K562 (cell line): ENCODE measurements at regions not wholly inside any gene's neighbourhood (a gene's known extent, or its start where the extent isn't known, plus 50 kb on each side); places are given as distances from the start of the nearest gene placed in this dataset.

Experiments
- ATAC-seq: fragments of 200-7000 bp; cut with Tn5 transposase; 3 replicates; pipeline ENCODE4 v1.9.1; 2020; ENCODE audit warnings: moderate library complexity
- BruUV-seq: library from RNA; stranded (reverse); fragments of 400-500 nt; replicated peaks from 2 replicates; lab custom pipeline; 2021; lab: Mats Ljungman, UMichigan
- CTCF ChIA-PET: fragments of 300-600 bp; formaldehyde crosslinking; extraction: SDS; loops from one replicate; lab custom pipeline; 2021; ENCODE audit warnings: low intra/inter-chr PET ratio; lab: Yijun Ruan, JAX
- POLR2A ChIA-PET: fragments of 300-600, 350-650 bp; sonication (Branson Sonifier 250); formaldehyde crosslinking; extraction: SDS; loops from one replicate; lab custom pipeline; 2021; ENCODE audit warnings: antibody characterized with exemption, inconsistent platforms; lab: Yijun Ruan, JAX
- DNase-seq, 4 experiments: peaks; one replicate each; pipeline versions ENCODE4 v3.0.0 to v3.0.0-alpha.2; 2011 to 2018; ENCODE audit warnings: low spot score in 3 of 4, mixed read lengths in 3 of 4; ENCODE audit errors: extremely low read depth in 1 of 4
- FAIRE-seq: peaks from 2 replicates; lab custom pipeline; 2011; peaks lifted over from hg19 to GRCh38; lab: Jason Lieb, UNC
- H2AFZ ChIP-seq: 2 replicates; pipeline ENCODE4 v1.6.0; 2011; ENCODE audit warnings: low read depth, low read length, control low read depth, inconsistent platforms
- H3K27ac ChIP-seq: fragments of 200-600 bp; 3 replicates; pipeline ENCODE4 v1.8.0; 2011; ENCODE audit warnings: low read depth, mild to moderate bottlenecking, control low read depth, inconsistent platforms, low read length, moderate library complexity, mixed read lengths; ENCODE audit errors: extremely low read depth
- H3K27me3 ChIP-seq, 2 experiments: fragments of 300-600 bp in 1 of 2; 2 replicates in 1 of 2; 3 replicates in 1 of 2; pipeline versions ENCODE4 v1.6.0 to v1.8.0; 2011; ENCODE audit warnings: inconsistent platforms in 2 of 2, low read length in 2 of 2, mild to moderate bottlenecking in 1 of 2, mixed read lengths in 1 of 2, moderate library complexity in 1 of 2; ENCODE audit not compliant: control insufficient read depth in 2 of 2, insufficient read depth in 2 of 2
- H3K36me3 ChIP-seq: fragments of 300-600 bp; 3 replicates; pipeline ENCODE4 v1.8.0; 2011; ENCODE audit warnings: mild to moderate bottlenecking, low read length, inconsistent platforms; ENCODE audit not compliant: control insufficient read depth, insufficient read depth
- H3K4me1 ChIP-seq, 2 experiments: fragments of 200-600 bp in 1 of 2; replicated peaks in 1 of 2; 2 replicates in 1 of 2; 3 replicates in 1 of 2; pipeline versions ENCODE4 v1.5.1 to v1.8.0; 2011; ENCODE audit warnings: inconsistent platforms in 2 of 2, low read length in 2 of 2, mild to moderate bottlenecking in 1 of 2, mixed read lengths in 1 of 2, moderate library complexity in 1 of 2; ENCODE audit not compliant: control insufficient read depth in 2 of 2, insufficient read depth in 2 of 2
- H3K4me2 ChIP-seq: 2 replicates; pipeline ENCODE4 v1.6.1; 2011; ENCODE audit warnings: low read length, control low read depth, inconsistent platforms, mixed read lengths; ENCODE audit not compliant: insufficient read depth
- H3K4me3 ChIP-seq: fragments of 200-600 bp; sonication (generic), shearing (Covaris generic); 2 replicates; pipeline ENCODE4 v1.5.1; 2016; ENCODE audit warnings: control low read depth, inconsistent platforms
- H3K79me2 ChIP-seq: fragments of 200-600 bp; 3 replicates; pipeline ENCODE4 v1.8.0; 2011; ENCODE audit warnings: low read length, inconsistent platforms; ENCODE audit not compliant: control insufficient read depth, insufficient read depth
- H3K9ac ChIP-seq, 2 experiments: 2 replicates each; pipeline versions ENCODE4 v1.6.0 to v1.6.1; 2011; ENCODE audit warnings: low read depth in 2 of 2, low read length in 2 of 2, control low read depth in 1 of 2, inconsistent platforms in 1 of 2, mild to moderate bottlenecking in 1 of 2, mixed read lengths in 1 of 2; ENCODE audit not compliant: insufficient read depth in 1 of 2
- H3K9me1 ChIP-seq: one replicate; pipeline ENCODE4 v1.6.0; 2011; ENCODE audit warnings: inconsistent platforms, mild to moderate bottlenecking, low read length, moderate library complexity; ENCODE audit not compliant: control insufficient read depth, insufficient read depth
- H3K9me3 ChIP-seq: replicated peaks from 2 replicates; pipeline ENCODE4 v1.5.1; 2011; ENCODE audit warnings: low read depth, low read length, inconsistent platforms; ENCODE audit not compliant: control insufficient read depth, insufficient read depth
- H4K20me1 ChIP-seq: replicated peaks from 2 replicates; pipeline ENCODE4 v1.6.1; 2011; ENCODE audit warnings: low read length, inconsistent platforms, mixed read lengths; ENCODE audit not compliant: control insufficient read depth, insufficient read depth
- CC2D1A ChIP-seq: fragments of 450-650 bp; IDR thresholded peaks from 2 replicates; pipeline ENCODE4 v1.6.1; 2017; ENCODE audit warnings: mild to moderate bottlenecking
- KAT7 ChIP-seq: sonication (generic); formaldehyde crosslinking; IDR thresholded peaks from 2 replicates; pipeline ENCODE4 v1.8.0; 2022; ENCODE audit warnings: missing genetic modification reagents, mild to moderate bottlenecking, borderline replicate concordance
- MAX ChIP-seq: sonication (generic); formaldehyde crosslinking; IDR thresholded peaks from 2 replicates; pipeline ENCODE4 v1.9.0; 2022; ENCODE audit warnings: mild to moderate bottlenecking, missing genetic modification reagents
- MXI1 ChIP-seq: IDR thresholded peaks from 2 replicates; pipeline ENCODE4 v1.6.1; 2011; ENCODE audit warnings: low read depth, mild to moderate bottlenecking, improper control_type of control experiment, low read length
- PREB ChIP-seq: sonication (generic); formaldehyde crosslinking; IDR thresholded peaks from 2 replicates; pipeline ENCODE4 v1.8.1; 2023; ENCODE audit warnings: mild to moderate bottlenecking, missing genetic modification reagents
- USF1 ChIP-seq: sonication (generic); formaldehyde crosslinking; IDR thresholded peaks from 2 replicates; pipeline ENCODE4 v1.9.0; 2022; ENCODE audit warnings: mild to moderate bottlenecking, missing genetic modification reagents
- YY1 ChIP-seq, 3 experiments: IDR thresholded peaks; 2 replicates each; pipeline ENCODE4 v1.6.1; 2011; ENCODE audit warnings: low read length in 2 of 3, mild to moderate bottlenecking in 2 of 3, moderate library complexity in 2 of 3, borderline replicate concordance in 1 of 3, control low read depth in 1 of 3, low read depth in 1 of 3; ENCODE audit not compliant: insufficient read depth in 3 of 3, insufficient replicate concordance in 2 of 3, control insufficient read depth in 1 of 3, insufficient read length in 1 of 3; ENCODE audit errors: extremely low read depth in 1 of 3
- ZNF407 ChIP-seq: fragments of 450-650 bp; IDR thresholded peaks from 2 replicates; pipeline ENCODE4 v1.6.1; 2016; ENCODE audit warnings: low read depth
- WGBS: fragments of 100-300 bp; shearing (Covaris generic); methylation state at CpG from one replicate; pipeline ENCODE4 v1.1.6; 2016; ENCODE audit warnings: low coverage, mixed read lengths; ENCODE audit not compliant: insufficient coverage; ENCODE audit errors: missing lambda C conversion rate; 5-methylcytosine and 5-hydroxymethylcytosine counted together
- in situ Hi-C: fragments of 300-500 bp; cut with MboI; formaldehyde crosslinking; loops from 4 replicates; pipeline ENCODE4 v1.15.0; 2018; ENCODE audit warnings: inconsistent platforms, mixed read lengths
- intact Hi-C: fragments of 100-400 bp; cut with micrococcal nuclease; formaldehyde crosslinking; loops from 2 replicates; pipeline ENCODE4 v1.14.2; 2022

- in situ Hi-C loops (no loop called here), intact Hi-C loops (loop anchor here (1.0 to 5.0 kb wide), 5 partner anchors 20 to 81 kb away; partner anchors contain the start of gene PIM1)
- Histone ChIP-seq H3K4me3 (peak overlapping the region; percentile 33), H3K36me3 (no peaks in the 10 kb centered on the region), H3K4me1 (peaks cover 45 to 56% of the 10 kb centered on the region in 2 experiments), H3K27me3 (no peaks in the 10 kb centered on the region), H4K20me1 (no peaks in the 10 kb centered on the region), H3K79me2 (no peaks in the 10 kb centered on the region), H3K9me3 (no peaks in the 10 kb centered on the region), H2AFZ (peak overlapping the region; percentile 75), H3K9ac (peak overlapping the region; percentile 71 to 72), H3K9me1 (no peaks in the 10 kb centered on the region), H3K27ac (peak overlapping the region; percentile 63), H3K4me2 (peak overlapping the region; percentile 75)
- FAIRE-seq, result no peak
- CTCF ChIA-PET, result interaction anchor here (0.9 kb wide), 1 partner anchor 70 kb away, joined by 3 read pairs; no protein-coding TSS in a partner anchor
- POLR2A ChIA-PET, result interaction anchor here (0.6 to 2.0 kb wide), 15 partner anchors 8 to 108 kb away, joined by 3 to 5 read pairs (median 3); no protein-coding TSS in a partner anchor
- BruUV-seq, result no TSS peak
- peak; percentile 81 to 87 (median 84) for DNase-seq
- 5% methylated on average over 33 of the region's 36 CpGs for WGBS
- ATAC-seq, result peak; percentile 83
- TF ChIP-seq ZNF407 (no peak), USF1 (0 out of 2 replicates have a peak, but pooled peaks have one; percentile 12), YY1 (IDR thresholded peaks at IDR 0.05; ENCODE audit: borderline replicate concordance in 1 of 3, control insufficient read depth in 1 of 3, extremely low read depth in 1 of 3, insufficient read depth in 3 of 3, insufficient read length in 1 of 3, insufficient replicate concordance in 2 of 3, low read depth in 1 of 3, low read length in 2 of 3) (peak in 2 of 3 experiments; percentile 26 to 51), MAX (CRISPR knock-in tag) (peak; percentile 64), PREB (CRISPR knock-in tag) (no peak), MXI1 (peak; percentile 97), CC2D1A (no peak), KAT7 (CRISPR knock-in tag) (0 out of 2 replicates have a peak, but pooled peaks have one; percentile 21)
Measured at GRCh38 chr6:37102299-37103168, 67.4 kb upstream of the PIM1 start.
